ENCODE measurements at regions not wholly inside any gene's neighbourhood (a gene's known extent, or its start where the extent isn't known, plus 50 kb on each side); places are given as distances from the start of the nearest gene placed in this dataset.

DNA sequence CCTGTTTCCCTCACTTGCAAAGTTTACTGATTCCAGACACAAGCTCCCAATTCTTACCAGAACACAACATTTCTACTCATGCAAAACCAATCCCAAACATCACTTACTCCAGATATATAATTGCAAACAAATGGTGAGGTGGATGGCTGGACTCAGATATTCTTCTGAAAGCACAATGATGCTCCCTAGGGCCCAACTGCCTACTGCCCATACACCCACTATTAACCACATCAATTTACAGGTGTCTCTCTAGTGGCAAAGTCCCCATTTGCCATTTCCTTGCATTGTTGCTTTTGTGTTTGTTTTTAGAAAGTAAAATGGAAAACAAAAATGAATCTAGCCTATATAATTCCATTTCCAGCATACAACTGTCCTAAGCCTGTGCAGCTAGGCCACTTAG, 320.9 kb upstream of the PRDM1 start:
- CTCF ChIA-PET: no interaction called here

DNA sequence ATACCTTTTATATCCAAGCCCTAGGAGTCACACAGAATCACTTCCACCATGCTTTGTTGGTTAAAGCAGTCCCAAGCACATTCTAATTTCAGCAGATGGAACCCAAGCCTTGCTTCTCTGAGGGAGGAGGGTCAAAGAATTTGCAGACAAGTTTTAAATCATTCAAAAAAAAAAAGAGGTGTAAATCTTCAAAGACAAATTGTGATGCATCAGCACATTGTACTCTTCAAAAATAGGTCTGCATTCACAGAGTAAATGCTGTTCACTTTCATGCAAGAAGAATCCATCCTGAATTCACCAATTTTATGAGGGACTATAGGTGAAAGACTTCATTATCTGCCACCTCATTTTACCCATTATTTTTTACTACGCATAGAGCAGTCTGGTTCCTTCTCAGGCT, 321.8 kb upstream of the PRDM1 start:
- peaks cover 2% of the 10 kb centered on the region for H3K9me3 Mint-ChIP-seq
- no peak for DNase-seq
- H3K4me1 Mint-ChIP-seq: peaks cover 8% of the 10 kb centered on the region
- peaks cover 8% of the 10 kb centered on the region for H3K36me3 Mint-ChIP-seq
- peaks cover 8% of the 10 kb centered on the region for H3K27me3 Mint-ChIP-seq
- no peak overlapping the region for H3K27ac Mint-ChIP-seq
- no peak overlapping the region for H3K4me3 Mint-ChIP-seq
- CTCF ChIA-PET: no interaction called here

More for the DNA sequence above, 320.9 kb upstream of the PRDM1 start:
- no peak for DNase-seq
- Mint-ChIP-seq H3K27me3 (peaks cover 8% of the 10 kb centered on the region), H3K36me3 (peaks cover 6% of the 10 kb centered on the region), H3K4me3 (no peak overlapping the region), H3K9me3 (peaks cover 2% of the 10 kb centered on the region), H3K27ac (no peak overlapping the region), H3K4me1 (peaks cover under 1% of the 10 kb centered on the region)

DNA sequence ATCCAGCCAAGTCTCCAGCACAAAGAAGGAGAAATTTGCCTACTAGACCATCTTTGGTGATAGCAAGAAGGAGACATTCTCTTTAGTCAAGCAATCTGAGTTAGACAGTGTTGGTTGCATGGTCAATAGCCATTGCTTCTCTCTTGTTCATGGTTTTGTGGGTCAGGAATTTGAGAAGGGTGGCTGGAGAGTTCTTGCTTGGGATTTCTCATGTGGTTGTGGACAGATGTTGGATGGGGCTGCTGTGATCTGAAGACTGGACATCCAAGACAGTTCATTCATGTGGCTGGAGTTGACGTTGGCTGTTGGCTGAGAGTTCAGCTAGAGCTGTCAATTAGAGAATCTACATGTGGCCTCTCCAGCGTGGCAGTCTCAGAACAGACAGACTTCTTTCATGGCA, 322.3 kb upstream of the PRDM1 start:
- DNase-seq: no peak
- H3K4me3 Mint-ChIP-seq: no peak overlapping the region
- peaks cover 8% of the 10 kb centered on the region for H3K36me3 Mint-ChIP-seq
- peaks cover 8% of the 10 kb centered on the region for H3K27me3 Mint-ChIP-seq
- peaks cover 8% of the 10 kb centered on the region for H3K4me1 Mint-ChIP-seq
- H3K9me3 Mint-ChIP-seq: peaks cover 2% of the 10 kb centered on the region
- no peak overlapping the region for H3K27ac Mint-ChIP-seq
- CTCF ChIA-PET: no interaction called here

DNA sequence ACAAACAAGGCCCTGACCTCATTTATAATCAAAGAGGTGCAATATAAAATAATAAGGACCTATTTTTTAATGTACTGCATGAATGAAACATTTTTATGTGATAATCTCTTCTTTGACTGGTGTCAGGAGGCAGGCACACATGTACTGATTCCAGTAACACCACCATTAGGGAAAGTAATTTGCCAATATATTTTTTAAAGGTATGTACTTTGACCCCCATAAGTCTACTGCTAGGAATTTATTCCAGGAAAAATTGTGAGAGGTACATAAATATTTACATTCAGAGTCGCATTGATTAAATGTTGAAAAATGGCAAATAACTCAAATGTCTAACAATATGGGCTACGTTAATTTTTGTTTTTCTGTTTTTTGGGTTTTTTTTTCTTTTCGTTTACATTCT, 325.4 kb upstream of the PRDM1 start:
- DNase-seq: no peak
- H3K36me3 Mint-ChIP-seq: peaks cover 20% of the 10 kb centered on the region
- peaks cover 12% of the 10 kb centered on the region for H3K9me3 Mint-ChIP-seq
- H3K4me1 Mint-ChIP-seq: peaks cover 38% of the 10 kb centered on the region
- no peak overlapping the region for H3K4me3 Mint-ChIP-seq
- CTCF ChIA-PET: no interaction called here
- H3K27ac Mint-ChIP-seq: no peak overlapping the region
- peaks cover 8% of the 10 kb centered on the region for H3K27me3 Mint-ChIP-seq

DNA sequence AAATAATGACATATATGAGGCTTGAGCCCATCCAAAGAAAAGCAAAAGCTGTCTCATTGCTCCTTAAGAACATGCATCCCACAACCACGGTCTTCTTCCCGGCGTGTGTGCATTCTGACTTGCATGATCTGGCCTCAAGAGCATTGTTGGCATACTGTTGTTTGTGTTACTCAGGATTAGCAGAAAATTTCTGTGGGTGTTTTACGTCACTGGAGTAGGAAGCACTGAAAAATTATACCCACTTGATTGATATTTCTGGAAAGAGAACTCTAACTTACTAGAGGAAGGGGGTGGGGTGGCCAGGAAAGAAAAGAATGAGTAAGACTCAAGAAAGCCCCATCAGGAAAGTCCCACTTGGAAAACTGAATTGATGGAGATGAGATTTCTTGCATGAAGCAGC, 326.2 kb upstream of the PRDM1 start:
- Mint-ChIP-seq H3K27ac (no peak overlapping the region), H3K27me3 (peaks cover 8% of the 10 kb centered on the region), H3K9me3 (peaks cover 13% of the 10 kb centered on the region), H3K36me3 (peaks cover 18% of the 10 kb centered on the region), H3K4me3 (no peak overlapping the region), H3K4me1 (peaks cover 40% of the 10 kb centered on the region)
- CTCF ChIA-PET: no interaction called here
- DNase-seq: no peak

DNA sequence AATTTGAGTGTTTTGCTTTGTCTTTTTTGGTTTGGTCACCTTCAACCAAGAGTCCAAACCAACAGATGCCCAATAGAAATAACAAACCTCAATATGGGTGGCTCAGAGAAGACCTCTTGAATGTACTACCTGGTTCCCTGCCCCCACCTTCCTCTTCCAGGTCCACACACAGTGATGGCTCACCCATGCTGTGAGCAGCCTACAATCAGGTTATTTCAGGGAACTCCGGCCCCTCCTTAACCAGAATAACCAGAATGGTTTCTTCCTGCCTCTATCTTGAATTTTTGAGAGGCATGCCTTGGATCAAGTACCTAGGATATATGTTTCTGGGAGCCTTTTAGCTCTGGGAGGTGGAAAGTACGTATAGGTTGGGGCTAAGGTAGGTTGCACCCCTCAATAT, 327.1 kb upstream of the PRDM1 start:
- Mint-ChIP-seq H3K36me3 (peaks cover 16% of the 10 kb centered on the region), H3K4me1 (peaks cover 40% of the 10 kb centered on the region), H3K27ac (no peak overlapping the region), H3K27me3 (peaks cover 7% of the 10 kb centered on the region), H3K9me3 (peaks cover 13% of the 10 kb centered on the region), H3K4me3 (no peak overlapping the region)
- CTCF ChIA-PET: no interaction called here
- DNase-seq: no peak

DNA sequence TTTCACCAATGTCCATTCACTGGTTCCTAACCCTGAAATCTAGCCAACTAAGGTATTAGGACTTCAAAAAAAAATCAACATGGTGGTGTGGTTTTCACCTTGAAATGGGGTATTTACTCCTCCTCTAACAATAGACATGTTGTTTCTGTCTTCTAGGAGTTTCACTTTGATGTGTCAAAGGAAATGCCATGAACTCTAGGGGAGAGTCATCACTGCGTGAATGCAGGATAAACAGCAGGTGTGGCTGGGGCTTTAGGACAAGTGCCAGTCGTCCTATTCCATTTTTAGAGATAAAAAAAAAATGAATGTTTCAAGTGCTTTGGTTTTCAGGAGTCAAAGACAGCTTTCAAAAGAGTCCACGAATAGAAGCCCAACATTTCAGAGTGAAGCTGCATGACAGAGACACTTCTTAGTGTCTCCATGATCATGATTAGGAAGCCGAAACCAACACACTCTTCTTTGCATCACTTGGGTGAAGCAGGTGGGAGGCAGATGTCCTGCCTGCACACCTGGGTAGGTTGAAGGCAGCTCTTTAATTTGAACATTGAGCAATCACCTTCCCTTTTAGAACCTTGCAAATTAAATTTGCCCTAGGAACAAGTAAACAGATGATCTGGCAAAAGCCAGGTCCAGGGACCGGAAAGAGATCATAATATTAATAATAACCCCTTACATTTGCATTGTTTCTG, 328.5 kb upstream of the PRDM1 start:
- Mint-ChIP-seq H3K9me3 (peaks cover 11% of the 10 kb centered on the region), H3K27ac (peak overlapping the region; percentile 74), H3K27me3 (no peaks in the 10 kb centered on the region), H3K4me3 (no peak overlapping the region), H3K4me1 (peaks cover 45% of the 10 kb centered on the region), H3K36me3 (peaks cover 14% of the 10 kb centered on the region)
- CTCF ChIA-PET: no interaction called here
- DNase-seq: peak; percentile 33

GRCh38 chr6:105755885-105756284, 330.3 kb upstream of the PRDM1 start:
- H3K4me3 Mint-ChIP-seq: no peak overlapping the region
- H3K4me1 Mint-ChIP-seq: peaks cover 45% of the 10 kb centered on the region
- H3K9me3 Mint-ChIP-seq: peaks cover 11% of the 10 kb centered on the region
- DNase-seq: no peak
- CTCF ChIA-PET: no interaction called here
- no peaks in the 10 kb centered on the region for H3K27me3 Mint-ChIP-seq
- peaks cover 15% of the 10 kb centered on the region for H3K36me3 Mint-ChIP-seq
- H3K27ac Mint-ChIP-seq: no peak overlapping the region

GRCh38 chr6:105753620-105754211, 332.4 kb upstream of the PRDM1 start:
- no peaks in the 10 kb centered on the region for H3K27me3 Mint-ChIP-seq
- H3K27ac Mint-ChIP-seq: no peak overlapping the region
- no peak overlapping the region for H3K4me3 Mint-ChIP-seq
- DNase-seq: no peak
- peaks cover 13% of the 10 kb centered on the region for H3K36me3 Mint-ChIP-seq
- CTCF ChIA-PET: no interaction called here
- peaks cover 36% of the 10 kb centered on the region for H3K4me1 Mint-ChIP-seq
- H3K9me3 Mint-ChIP-seq: peaks cover 11% of the 10 kb centered on the region

DNA sequence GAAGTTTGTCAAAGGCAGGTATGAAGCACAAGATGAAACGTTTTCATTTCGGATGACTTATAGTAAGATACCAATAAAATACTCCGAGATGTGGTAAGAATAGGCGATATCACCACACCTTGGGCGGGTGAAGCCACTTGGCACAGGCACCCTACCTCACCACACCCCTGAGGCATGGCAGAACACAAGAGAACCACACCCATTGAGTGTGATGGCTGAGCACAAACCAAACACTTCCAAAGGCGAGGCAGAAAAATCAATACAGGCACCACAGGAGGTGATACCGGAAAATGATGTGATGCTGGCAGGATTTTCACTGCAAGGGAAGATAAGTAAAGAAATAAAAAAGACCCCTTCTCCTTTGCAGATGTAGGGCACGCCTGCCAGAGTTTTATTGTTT, 332.9 kb upstream of the PRDM1 start:
- Mint-ChIP-seq H3K4me3 (no peak overlapping the region), H3K27me3 (no peaks in the 10 kb centered on the region), H3K36me3 (peaks cover 13% of the 10 kb centered on the region), H3K27ac (no peak overlapping the region), H3K9me3 (peaks cover 11% of the 10 kb centered on the region), H3K4me1 (peaks cover 31% of the 10 kb centered on the region)
- CTCF ChIA-PET: no interaction called here
- DNase-seq: no peak

DNA sequence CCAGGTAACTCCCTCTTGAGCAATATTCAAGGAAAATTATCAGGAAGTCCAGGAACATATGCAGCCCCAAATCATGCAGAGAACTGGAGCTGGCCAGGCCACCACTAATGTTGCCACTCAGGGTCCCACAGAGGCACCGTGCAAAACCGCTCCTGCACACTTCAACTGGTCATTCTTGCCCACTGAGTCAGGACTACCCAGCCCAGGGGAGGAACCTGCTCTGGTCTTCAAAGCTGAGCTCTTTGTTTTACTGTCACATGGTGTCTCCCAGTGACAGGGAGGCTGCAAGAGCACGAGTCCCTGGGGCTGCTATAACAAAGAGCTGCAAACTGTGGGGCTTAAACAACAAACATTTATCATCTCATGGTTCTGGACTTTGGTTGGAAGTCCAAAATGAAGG, 336.0 kb upstream of the PRDM1 start:
- peaks cover 3% of the 10 kb centered on the region for H3K27me3 Mint-ChIP-seq
- no peaks in the 10 kb centered on the region for H3K9me3 Mint-ChIP-seq
- no peak for DNase-seq
- peaks cover 1% of the 10 kb centered on the region for H3K36me3 Mint-ChIP-seq
- no peak overlapping the region for H3K27ac Mint-ChIP-seq
- H3K4me1 Mint-ChIP-seq: peaks cover 20% of the 10 kb centered on the region
- CTCF ChIA-PET: interaction anchor here (0.5 to 1.4 kb wide), 2 partner anchors 10 to 368 kb away, joined by 3 read pairs; no protein-coding TSS in a partner anchor
- no peak overlapping the region for H3K4me3 Mint-ChIP-seq

DNA sequence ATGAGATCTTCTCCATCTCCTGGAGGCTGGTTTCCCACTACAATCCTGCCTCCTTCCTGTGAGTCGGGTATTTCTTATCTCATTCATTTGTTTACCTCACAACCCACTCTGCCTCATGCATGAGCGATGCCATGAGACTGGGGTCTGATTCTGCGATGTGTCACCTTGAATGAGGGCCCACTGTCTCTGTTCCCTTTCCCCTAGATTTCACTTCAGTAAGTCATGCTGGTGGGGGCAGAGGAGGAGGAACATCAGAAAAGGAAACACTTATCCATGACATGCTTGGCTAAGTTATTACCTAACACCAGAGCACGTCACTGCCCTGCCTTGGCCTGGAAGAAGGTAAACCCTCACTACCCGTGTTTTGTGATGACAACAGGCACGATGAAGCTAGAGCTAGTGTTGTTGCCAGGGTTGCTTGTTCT, 337.4 kb upstream of the PRDM1 start:
- peaks cover 1% of the 10 kb centered on the region for H3K36me3 Mint-ChIP-seq
- H3K27me3 Mint-ChIP-seq: peaks cover 3% of the 10 kb centered on the region
- CTCF ChIA-PET: interaction anchor here (1.4 kb wide), 1 partner anchor 9 kb away, joined by 3 read pairs; no protein-coding TSS in a partner anchor
- no peak overlapping the region for H3K27ac Mint-ChIP-seq
- no peak for DNase-seq
- H3K4me3 Mint-ChIP-seq: no peak overlapping the region
- H3K4me1 Mint-ChIP-seq: peaks cover 33% of the 10 kb centered on the region
- no peaks in the 10 kb centered on the region for H3K9me3 Mint-ChIP-seq

GRCh38 chr6:105747823-105748405, 338.2 kb upstream of the PRDM1 start:
- CTCF ChIA-PET: no interaction called here
- Mint-ChIP-seq H3K9me3 (no peaks in the 10 kb centered on the region), H3K27me3 (peaks cover 3% of the 10 kb centered on the region), H3K4me1 (peaks cover 29% of the 10 kb centered on the region), H3K4me3 (no peak overlapping the region), H3K27ac (no peak overlapping the region), H3K36me3 (peaks cover 1% of the 10 kb centered on the region)
- no peak for DNase-seq

- H3K4me1 Mint-ChIP-seq: peaks cover 29% of the 10 kb centered on the region
- CTCF ChIA-PET: interaction anchor here (0.7 to 1.0 kb wide), 2 partner anchors 221 to 477 kb away, joined by 3 to 5 read pairs; no protein-coding TSS in a partner anchor
- H3K4me3 Mint-ChIP-seq: no peak overlapping the region
- H3K27me3 Mint-ChIP-seq: peaks cover 3% of the 10 kb centered on the region
- no peaks in the 10 kb centered on the region for H3K36me3 Mint-ChIP-seq
- no peak for DNase-seq
- no peak overlapping the region for H3K27ac Mint-ChIP-seq
- H3K9me3 Mint-ChIP-seq: no peaks in the 10 kb centered on the region
Observed at GRCh38 chr6:105746509-105746908, 339.6 kb upstream of the PRDM1 start.

DNA sequence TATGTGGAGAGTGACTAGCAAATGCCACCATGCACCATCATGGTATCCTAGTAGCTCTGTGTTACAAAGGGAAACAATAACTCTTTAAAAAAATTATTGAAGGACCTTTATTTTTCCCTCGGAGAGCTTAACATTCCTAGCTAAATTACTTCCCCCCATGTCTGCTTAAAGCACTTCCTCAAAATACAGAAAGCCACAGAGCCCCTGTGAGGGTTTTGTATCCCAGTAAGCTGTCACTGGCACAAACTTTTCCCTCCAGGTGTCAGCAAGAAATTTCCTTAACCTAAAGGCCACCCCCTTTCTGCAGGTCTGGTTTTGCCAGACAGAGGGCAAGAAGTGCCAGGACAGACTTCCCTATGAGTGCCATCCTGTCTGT, 340.0 kb upstream of the PRDM1 start:
- Mint-ChIP-seq H3K4me3 (no peak overlapping the region), H3K27ac (no peak overlapping the region)
- CTCF ChIA-PET: interaction anchor here (0.7 to 1.0 kb wide), 2 partner anchors 222 to 478 kb away, joined by 3 to 5 read pairs; no protein-coding TSS in a partner anchor

More for the DNA sequence above, 340.0 kb upstream of the PRDM1 start:
- Mint-ChIP-seq H3K9me3 (no peaks in the 10 kb centered on the region), H3K36me3 (no peaks in the 10 kb centered on the region), H3K4me1 (peaks cover 29% of the 10 kb centered on the region), H3K27me3 (peaks cover 3% of the 10 kb centered on the region)
- no peak for DNase-seq
